HCT116 (cell line): ENCODE measurements at regions not wholly inside any gene's neighbourhood (a gene's known extent, or its start where the extent isn't known, plus 50 kb on each side); places are given as distances from the start of the nearest gene placed in this dataset.

Experiments
- ATAC-seq: fragments of 200-7000 bp; cut with Tn5 transposase; 2 replicates; pipeline ENCODE4 v1.9.1; 2020; ENCODE audit warnings: mild to moderate bottlenecking, moderate library complexity
- BruUV-seq: library from RNA; stranded (reverse); fragments of 400-500 nt; replicated peaks from 2 replicates; lab custom pipeline; 2021; lab: Mats Ljungman, UMichigan
- CTCF ChIA-PET: fragments of 300-600 bp; sonication (Branson Sonifier 250); formaldehyde crosslinking; loops from one replicate; lab custom pipeline; 2021; ENCODE audit warnings: antibody characterized with exemption; lab: Charles Lee
- POLR2A ChIA-PET: fragments of 300-600, 350-600 bp; sonication (Branson Sonifier 250); formaldehyde crosslinking; loops from one replicate; lab custom pipeline; 2021; ENCODE audit warnings: antibody characterized with exemption; lab: Charles Lee
- RAD21 ChIA-PET, 2 experiments: fragments of 300-600 bp; sonication (Branson Sonifier 250); formaldehyde crosslinking; loops; one replicate each; lab custom pipeline; 2023; ENCODE audit warnings: low total read pairs in 2 of 2; ENCODE audit not compliant: uncharacterized antibody in 2 of 2, unreplicated experiment in 2 of 2, low non-redundant PET in 1 of 2; lab: Charles Lee
- DNase-seq: peaks from one replicate; pipeline ENCODE4 v3.0.0-alpha.2; 2010; ENCODE audit warnings: low read depth, low spot score
- H2AFZ ChIP-seq: fragments of 200-600 bp; shearing (Covaris generic), sonication (generic); 2 replicates; pipeline ENCODE4 v1.6.1; 2017; ENCODE audit warnings: low read depth, mixed run types, mixed read lengths, antibody characterized with exemption, low read length; ENCODE audit not compliant: poor library complexity, severe bottlenecking
- H3K27ac ChIP-seq: 2 replicates; pipeline ENCODE4 v1.5.1; 2012; ENCODE audit warnings: low read depth, low read length
- H3K27me3 ChIP-seq: fragments of 200-600 bp; sonication (generic); 2 replicates; pipeline ENCODE4 v1.6.1; 2016; ENCODE audit warnings: mixed run types, low read length, mixed read lengths; ENCODE audit not compliant: insufficient read depth
- H3K36me3 ChIP-seq, 2 experiments: fragments of 200-500 bp in 1 of 2; fragments of 200-600 bp in 1 of 2; sonication (Bioruptor generic) in 1 of 2; sonication (generic) in 1 of 2; 2 replicates each; pipeline versions ENCODE4 v1.5.1 to v1.6.1; 2014 to 2016; ENCODE audit warnings: low read length in 2 of 2, inconsistent platforms in 1 of 2, mixed read lengths in 1 of 2, mixed run types in 1 of 2; ENCODE audit not compliant: insufficient read depth in 2 of 2, control insufficient read depth in 1 of 2
- H3K4me1 ChIP-seq, 2 experiments: fragments of 200-600 bp in 1 of 2; sonication (generic) in 1 of 2; 2 replicates each; pipeline versions ENCODE4 v1.5.1 to v1.6.1; 2012 to 2017; ENCODE audit warnings: low read length in 2 of 2, inconsistent platforms in 1 of 2, mild to moderate bottlenecking in 1 of 2, mixed read lengths in 1 of 2, mixed run types in 1 of 2, moderate library complexity in 1 of 2; ENCODE audit not compliant: insufficient read depth in 2 of 2, control insufficient read depth in 1 of 2
- H3K4me2 ChIP-seq: fragments of 200-600 bp; sonication (generic); 2 replicates; pipeline ENCODE4 v1.6.1; 2017; ENCODE audit warnings: mixed run types, low read length, mixed read lengths
- H3K4me3 ChIP-seq, 2 experiments: fragments of 200-600 bp in 1 of 2; sonication (generic) in 1 of 2; replicated peaks in 1 of 2; 2 replicates each; pipeline ENCODE4 v1.5.1; 2011 to 2016; ENCODE audit warnings: low read length in 2 of 2, control low read depth in 1 of 2, low read depth in 1 of 2, mild to moderate bottlenecking in 1 of 2, mixed read lengths in 1 of 2, mixed run types in 1 of 2
- H3K79me2 ChIP-seq: fragments of 200-600 bp; sonication (generic); 2 replicates; pipeline ENCODE4 v1.6.1; 2017; ENCODE audit warnings: mild to moderate bottlenecking, mixed run types, low read length, moderate library complexity, mixed read lengths; ENCODE audit not compliant: insufficient read depth
- H3K9ac ChIP-seq: fragments of 200-600 bp; sonication (generic); 2 replicates; pipeline ENCODE4 v1.6.1; 2016; ENCODE audit warnings: low read length, mixed read lengths
- H3K9me2 ChIP-seq: fragments of 200-600 bp; sonication (generic), shearing (Covaris generic); 2 replicates; pipeline ENCODE4 v1.6.1; 2017; ENCODE audit warnings: mixed run types, mild to moderate bottlenecking, moderate library complexity; ENCODE audit not compliant: insufficient read depth
- H3K9me3 ChIP-seq, 2 experiments: fragments of 200-500 bp in 1 of 2; fragments of 200-600 bp in 1 of 2; sonication (Bioruptor generic) in 1 of 2; sonication (generic) in 1 of 2; 2 replicates each; pipeline ENCODE4 v1.6.1; 2014 to 2017; ENCODE audit warnings: low read length in 2 of 2, mixed read lengths in 2 of 2, inconsistent platforms in 1 of 2, low read depth in 1 of 2, mild to moderate bottlenecking in 1 of 2, mixed run types in 1 of 2, moderate library complexity in 1 of 2; ENCODE audit not compliant: control insufficient read depth in 1 of 2, insufficient read depth in 1 of 2
- H4K20me1 ChIP-seq: fragments of 200-600 bp; sonication (generic), shearing (Covaris generic); 2 replicates; pipeline ENCODE4 v1.6.1; 2017; ENCODE audit warnings: mixed run types, mild to moderate bottlenecking, moderate library complexity; ENCODE audit not compliant: insufficient read depth
- CBX3 ChIP-seq: IDR thresholded peaks from 2 replicates; pipeline ENCODE4 v1.6.1; 2012; ENCODE audit warnings: low read depth
- CEBPB ChIP-seq: IDR thresholded peaks from 2 replicates; pipeline ENCODE4 v1.6.1; 2012; ENCODE audit warnings: low read depth
- EGR1 ChIP-seq: IDR thresholded peaks from 2 replicates; pipeline ENCODE4 v1.6.1; 2012; ENCODE audit warnings: low read depth
- ELF1 ChIP-seq: IDR thresholded peaks from 2 replicates; pipeline ENCODE4 v1.6.1; 2012; ENCODE audit warnings: low read depth, borderline replicate concordance
- EZH2 ChIP-seq: fragments of 200-600 bp; sonication (generic); IDR thresholded peaks from 2 replicates; pipeline ENCODE4 v1.6.1; 2017; ENCODE audit warnings: antibody characterized with exemption, mixed run types
- FOSL1 ChIP-seq: IDR thresholded peaks from 2 replicates; pipeline ENCODE4 v1.6.1; 2012; ENCODE audit warnings: low read depth
- MAX ChIP-seq: IDR thresholded peaks from 2 replicates; pipeline ENCODE4 v1.6.1; 2012
- POLR2A ChIP-seq: IDR thresholded peaks from 2 replicates; pipeline ENCODE4 v1.7.0; 2011; ENCODE audit warnings: borderline replicate concordance; ENCODE audit not compliant: insufficient read depth, insufficient read length; ENCODE audit errors: extremely low read depth
- POLR2AphosphoS5 ChIP-seq: IDR thresholded peaks from 2 replicates; pipeline ENCODE4 v1.6.1; 2011; ENCODE audit warnings: mild to moderate bottlenecking, low read depth, low read length, moderate library complexity
- RAD21 ChIP-seq: IDR thresholded peaks from 2 replicates; pipeline ENCODE4 v1.6.1; 2012; ENCODE audit warnings: low read depth, mild to moderate bottlenecking
- REST ChIP-seq: IDR thresholded peaks from 2 replicates; pipeline ENCODE4 v1.6.1; 2012; ENCODE audit warnings: low read depth
- SIN3A ChIP-seq: IDR thresholded peaks from 2 replicates; pipeline ENCODE4 v1.6.1; 2012; ENCODE audit warnings: low read depth
- SP1 ChIP-seq: IDR thresholded peaks from 2 replicates; pipeline ENCODE4 v1.6.1; 2012; ENCODE audit warnings: low read depth
- SRF ChIP-seq: IDR thresholded peaks from 2 replicates; pipeline ENCODE4 v1.6.1; 2012; ENCODE audit warnings: low read depth
- TCF7L2 ChIP-seq: IDR thresholded peaks from 2 replicates; pipeline ENCODE4 v1.7.0; 2011; ENCODE audit warnings: borderline replicate concordance, inconsistent platforms; ENCODE audit not compliant: insufficient read depth, insufficient read length; ENCODE audit errors: extremely low read depth
- YY1 ChIP-seq: IDR thresholded peaks from 2 replicates; pipeline ENCODE4 v1.6.1; 2011; ENCODE audit warnings: low read length, low read depth, moderate library complexity, mild to moderate bottlenecking; ENCODE audit not compliant: insufficient replicate concordance; ENCODE audit errors: extremely low read depth
- intact Hi-C: fragments of 100-400 bp; cut with micrococcal nuclease; formaldehyde crosslinking; loops from 2 replicates; pipeline ENCODE4 v1.10.0; 2022

GRCh38 chr5:125256296-125256695 lies 509.9 kb upstream of the ZNF608 start (continued):
- no peak for TF ChIP-seq POLR2A

GRCh38 chr5:125257057-125257972 lies 510.9 kb upstream of the ZNF608 start:
- no TSS peak for BruUV-seq
- RAD21 ChIA-PET, result no interaction called here
- CTCF ChIA-PET, result no interaction called here

GRCh38 chr5:125257997-125258396 lies 511.6 kb upstream of the ZNF608 start:
- Histone ChIP-seq H3K27me3 (no peaks in the 10 kb centered on the region), H3K27ac (no peak overlapping the region), H3K4me3 (no peak overlapping the region), H3K4me1 (no peaks in the 10 kb centered on the region)
- TF ChIP-seq MAX (no peak), ELF1 (no peak), CEBPB (no peak), SP1 (no peak), FOSL1 (no peak), POLR2A (no peak), SIN3A (no peak), EZH2 (no peak), SRF (no peak), EGR1 (no peak), RAD21 (no peak), POLR2AphosphoS5 (no peak), REST (no peak), TCF7L2 (no peak)
- TF ChIP-seq, all 23 proteins: peak for 0
- H3K4me2 ChIP-seq, result no peak overlapping the region
- ATAC-seq, result no peak
- no peaks in the 10 kb centered on the region for H3K79me2 ChIP-seq
- no peaks in the 10 kb centered on the region for H3K9me2 ChIP-seq
- ChIA-PET POLR2A (no interaction called here), RAD21 (no interaction called here), CTCF (no interaction called here)
- DNase-seq, result no peak
- no peak overlapping the region for H2AFZ ChIP-seq
- no peaks in the 10 kb centered on the region for H3K36me3 ChIP-seq
- no peaks in the 10 kb centered on the region for H4K20me1 ChIP-seq
- no peak overlapping the region for H3K9ac ChIP-seq
- intact Hi-C loops, result no loop called here
- peaks cover 0 to 3% of the 10 kb centered on the region in 2 experiments; a peak in 2 of 4 replicates for H3K9me3 ChIP-seq
- no TSS peak for BruUV-seq

More at GRCh38 chr5:125257057-125257972, 510.9 kb upstream of the ZNF608 start:
- H3K9me2 ChIP-seq, result no peaks in the 10 kb centered on the region
- no peak overlapping the region for H3K9ac ChIP-seq
- ATAC-seq, result no peak
- no peaks in the 10 kb centered on the region for H3K79me2 ChIP-seq
- H3K27me3 ChIP-seq, result no peaks in the 10 kb centered on the region
- H3K9me3 ChIP-seq, result peaks cover 0 to 3% of the 10 kb centered on the region in 2 experiments; a peak in 2 of 4 replicates
- H2AFZ ChIP-seq, result no peak overlapping the region
- no peaks in the 10 kb centered on the region for H3K4me1 ChIP-seq
- H3K36me3 ChIP-seq, result no peaks in the 10 kb centered on the region
- POLR2A ChIA-PET, result no interaction called here
- no peak for TF ChIP-seq CEBPB
- no peak for TF ChIP-seq YY1
- TF ChIP-seq CBX3, result no peak
- no peak for DNase-seq
- H3K27ac ChIP-seq, result no peak overlapping the region
- H4K20me1 ChIP-seq, result no peaks in the 10 kb centered on the region
- H3K4me2 ChIP-seq, result no peak overlapping the region
- no peak overlapping the region for H3K4me3 ChIP-seq
- intact Hi-C loops, result no loop called here
